Stomach (tissue), 4 donors: ENCODE measurements at regions not wholly inside any gene's neighbourhood (a gene's known extent, or its start where the extent isn't known, plus 50 kb on each side); places are given as distances from the start of the nearest gene placed in this dataset.

ENCODE experiments used
- CTCF ChIP-seq, 7 experiments: fragments of 450-650 bp in 4 of 7; fragments of 200-600 bp in 3 of 7; sonication (generic) in 3 of 7; IDR thresholded peaks; one replicate each; pipeline ENCODE4 v1.5.1; 2016 to 2019; ENCODE audit warnings: antibody characterized with exemption in 7 of 7, control low read depth in 2 of 7, mild to moderate bottlenecking in 1 of 7
- POLR2A ChIP-seq, 4 donors: fragments of 450-650 bp; IDR thresholded peaks; one replicate each; pipeline ENCODE4 v1.6.1; 2016; ENCODE audit warnings: antibody characterized with exemption in 4 of 4, control low read depth in 2 of 4, mild to moderate bottlenecking in 1 of 4, moderate library complexity in 1 of 4
- POLR2AphosphoS5 ChIP-seq, 3 donors: sonication (generic); formaldehyde crosslinking; IDR thresholded peaks; one replicate each; pipeline ENCODE4 v1.6.1; 2016; ENCODE audit warnings: antibody characterized with exemption in 3 of 3

- TF ChIP-seq POLR2A (IDR thresholded peaks at IDR 0.05), result no peak
- TF ChIP-seq CTCF (IDR thresholded peaks at IDR 0.05), result no peak
- no peak for TF ChIP-seq POLR2AphosphoS5 (IDR thresholded peaks at IDR 0.05)
Measured at GRCh38 chr17:69898601-69899000, 176.4 kb upstream of the KCNJ16 start.
